ENCODE measurements at regions not wholly inside any gene's neighbourhood (a gene's known extent, or its start where the extent isn't known, plus 50 kb on each side); places are given as distances from the start of the nearest gene placed in this dataset.

GRCh38 chr1:183730107-183730724, 74.7 kb upstream of the RGL1 start:
- TF ChIP-seq CTCF (IDR thresholded peaks at IDR 0.05): no peak
- TF ChIP-seq POLR2A (IDR thresholded peaks at IDR 0.05): no peak
- no peak for TF ChIP-seq POLR2AphosphoS5 (IDR thresholded peaks at IDR 0.05)
